MCF 10A (cell line): ENCODE measurements at regions not wholly inside any gene's neighbourhood (a gene's known extent, or its start where the extent isn't known, plus 50 kb on each side); places are given as distances from the start of the nearest gene placed in this dataset.

Experiments
- BruUV-seq: library from RNA; stranded (reverse); fragments of 400-500 nt; replicated peaks from 2 replicates; lab custom pipeline; 2021; lab: Mats Ljungman, UMichigan
- CTCF ChIA-PET: fragments of 300-600 bp; sonication (Branson Sonifier 250); formaldehyde crosslinking; extraction: SDS; loops from one replicate; lab custom pipeline; 2021; ENCODE audit warnings: antibody characterized with exemption, inconsistent platforms; lab: Yijun Ruan, JAX
- POLR2A ChIA-PET: fragments of 300-600, 350-650 bp; sonication (Branson Sonifier 250); formaldehyde crosslinking; extraction: SDS; loops from one replicate; lab custom pipeline; 2020; ENCODE audit warnings: antibody characterized with exemption, inconsistent platforms; lab: Yijun Ruan, JAX
- DNase-seq: peaks from one replicate; pipeline ENCODE4 v3.0.0-alpha.2; 2018; ENCODE audit not compliant: unreplicated experiment
- H3K27ac Mint-ChIP-seq: one replicate; pipeline ENCODE4 v1.8.0; 2022; ENCODE audit warnings: mild to moderate bottlenecking, low read depth, mixed read lengths; ENCODE audit not compliant: unreplicated experiment
- H3K27me3 Mint-ChIP-seq: one replicate; pipeline ENCODE4 v1.8.0; 2022; ENCODE audit warnings: mixed read lengths; ENCODE audit not compliant: insufficient read depth, unreplicated experiment
- H3K36me3 Mint-ChIP-seq: one replicate; pipeline ENCODE4 v1.8.0; 2022; ENCODE audit warnings: mild to moderate bottlenecking, moderate library complexity, mixed read lengths; ENCODE audit not compliant: insufficient read depth, unreplicated experiment
- H3K4me1 Mint-ChIP-seq: one replicate; pipeline ENCODE4 v1.8.0; 2022; ENCODE audit warnings: mixed read lengths; ENCODE audit not compliant: insufficient read depth, unreplicated experiment
- H3K4me3 Mint-ChIP-seq: one replicate; pipeline ENCODE4 v1.8.0; 2022; ENCODE audit warnings: mild to moderate bottlenecking, moderate library complexity, mixed read lengths; ENCODE audit not compliant: unreplicated experiment
- H3K9me3 Mint-ChIP-seq: one replicate; pipeline ENCODE4 v1.8.0; 2022; ENCODE audit warnings: mixed read lengths; ENCODE audit not compliant: unreplicated experiment
- intact Hi-C: fragments of 100-400 bp; cut with micrococcal nuclease; formaldehyde crosslinking; loops from 2 replicates; pipeline ENCODE4 v1.14.1; 2022
- TF ChIP-seq, protein P1 (sequence below): fragments of 200-600 bp; IDR thresholded peaks from one replicate; pipeline ENCODE4 v1.8.0; 2022; ENCODE audit warnings: antibody characterized with exemption, mild to moderate bottlenecking; ENCODE audit not compliant: unreplicated experiment

DNA sequence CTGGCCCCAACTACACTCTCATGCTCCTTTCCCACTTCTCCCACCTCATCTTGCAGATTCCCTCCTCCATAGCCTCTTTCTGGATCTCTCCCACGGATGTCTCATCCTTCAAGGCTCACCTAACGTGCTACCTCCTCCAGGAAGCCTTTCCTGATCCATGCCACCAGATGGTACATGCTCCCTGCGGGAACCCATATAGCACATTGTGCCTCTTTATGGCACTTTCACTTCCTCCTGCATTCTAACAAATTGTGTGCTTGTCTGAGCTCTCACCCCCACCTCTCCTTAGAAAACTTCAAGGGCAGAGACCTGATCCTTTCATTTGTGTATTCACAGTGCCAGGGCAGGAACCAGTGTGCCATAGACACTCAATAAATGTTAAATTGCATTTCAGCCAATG lies 63.0 kb downstream of the HES1 start:
- ChIA-PET CTCF (no interaction called here), POLR2A (no interaction called here)
- Mint-ChIP-seq H3K36me3 (no peaks in the 10 kb centered on the region), H3K4me3 (no peak overlapping the region), H3K4me1 (no peaks in the 10 kb centered on the region), H3K27me3 (peaks cover 18% of the 10 kb centered on the region), H3K27ac (no peak overlapping the region), H3K9me3 (no peaks in the 10 kb centered on the region)
- no TSS peak for BruUV-seq
- no peak for DNase-seq
- intact Hi-C loops = no loop called here
- TF ChIP-seq, protein P1, sequence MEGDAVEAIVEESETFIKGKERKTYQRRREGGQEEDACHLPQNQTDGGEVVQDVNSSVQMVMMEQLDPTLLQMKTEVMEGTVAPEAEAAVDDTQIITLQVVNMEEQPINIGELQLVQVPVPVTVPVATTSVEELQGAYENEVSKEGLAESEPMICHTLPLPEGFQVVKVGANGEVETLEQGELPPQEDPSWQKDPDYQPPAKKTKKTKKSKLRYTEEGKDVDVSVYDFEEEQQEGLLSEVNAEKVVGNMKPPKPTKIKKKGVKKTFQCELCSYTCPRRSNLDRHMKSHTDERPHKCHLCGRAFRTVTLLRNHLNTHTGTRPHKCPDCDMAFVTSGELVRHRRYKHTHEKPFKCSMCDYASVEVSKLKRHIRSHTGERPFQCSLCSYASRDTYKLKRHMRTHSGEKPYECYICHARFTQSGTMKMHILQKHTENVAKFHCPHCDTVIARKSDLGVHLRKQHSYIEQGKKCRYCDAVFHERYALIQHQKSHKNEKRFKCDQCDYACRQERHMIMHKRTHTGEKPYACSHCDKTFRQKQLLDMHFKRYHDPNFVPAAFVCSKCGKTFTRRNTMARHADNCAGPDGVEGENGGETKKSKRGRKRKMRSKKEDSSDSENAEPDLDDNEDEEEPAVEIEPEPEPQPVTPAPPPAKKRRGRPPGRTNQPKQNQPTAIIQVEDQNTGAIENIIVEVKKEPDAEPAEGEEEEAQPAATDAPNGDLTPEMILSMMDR = no peak

DNA sequence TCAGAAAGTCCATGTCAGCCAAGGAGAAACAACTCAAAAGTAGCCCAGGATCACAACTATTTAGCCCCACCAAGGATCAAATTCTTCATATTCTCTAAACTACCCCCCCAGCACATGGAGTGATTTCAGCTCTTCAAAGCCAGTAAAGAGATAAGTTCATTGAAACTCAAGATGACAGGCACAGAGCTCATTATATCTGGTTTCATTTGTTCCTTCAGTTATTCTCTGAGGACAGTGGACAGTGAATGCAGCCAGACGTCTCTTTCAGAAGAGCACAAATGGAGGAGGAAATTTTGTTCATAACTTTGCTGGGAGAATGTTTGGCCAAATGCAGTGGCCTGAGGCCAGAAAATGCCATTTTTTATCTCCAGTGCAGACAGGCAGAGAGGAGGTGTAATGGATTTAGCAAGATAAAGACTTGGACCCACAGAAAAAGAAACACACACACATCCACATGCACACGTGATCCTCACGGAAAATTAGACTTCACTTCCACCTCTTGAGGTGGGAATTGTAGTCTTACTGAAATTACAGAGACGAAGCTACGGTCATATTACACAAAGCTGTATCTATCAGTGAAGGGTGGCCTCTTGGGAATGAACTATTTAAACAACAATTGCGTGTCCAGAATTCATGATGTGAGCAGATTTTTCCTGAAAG lies 64.6 kb downstream of the HES1 start:
- BruUV-seq = no TSS peak
- peaks cover 18% of the 10 kb centered on the region for H3K27me3 Mint-ChIP-seq
- H3K27ac Mint-ChIP-seq = no peak overlapping the region
- TF ChIP-seq, protein P1 = no peak
- H3K4me1 Mint-ChIP-seq = no peaks in the 10 kb centered on the region
- no peak overlapping the region for H3K4me3 Mint-ChIP-seq
- no peaks in the 10 kb centered on the region for H3K36me3 Mint-ChIP-seq
- no peak for DNase-seq
- CTCF ChIA-PET = interaction anchor here (0.7 to 0.8 kb wide), 2 partner anchors 201 to 426 kb away, joined by 3 read pairs; no protein-coding TSS in a partner anchor
- POLR2A ChIA-PET = interaction anchor here (0.8 kb wide), 1 partner anchor 21 kb away, joined by 3 read pairs; no protein-coding TSS in a partner anchor
- no peaks in the 10 kb centered on the region for H3K9me3 Mint-ChIP-seq
- intact Hi-C loops = no loop called here

DNA sequence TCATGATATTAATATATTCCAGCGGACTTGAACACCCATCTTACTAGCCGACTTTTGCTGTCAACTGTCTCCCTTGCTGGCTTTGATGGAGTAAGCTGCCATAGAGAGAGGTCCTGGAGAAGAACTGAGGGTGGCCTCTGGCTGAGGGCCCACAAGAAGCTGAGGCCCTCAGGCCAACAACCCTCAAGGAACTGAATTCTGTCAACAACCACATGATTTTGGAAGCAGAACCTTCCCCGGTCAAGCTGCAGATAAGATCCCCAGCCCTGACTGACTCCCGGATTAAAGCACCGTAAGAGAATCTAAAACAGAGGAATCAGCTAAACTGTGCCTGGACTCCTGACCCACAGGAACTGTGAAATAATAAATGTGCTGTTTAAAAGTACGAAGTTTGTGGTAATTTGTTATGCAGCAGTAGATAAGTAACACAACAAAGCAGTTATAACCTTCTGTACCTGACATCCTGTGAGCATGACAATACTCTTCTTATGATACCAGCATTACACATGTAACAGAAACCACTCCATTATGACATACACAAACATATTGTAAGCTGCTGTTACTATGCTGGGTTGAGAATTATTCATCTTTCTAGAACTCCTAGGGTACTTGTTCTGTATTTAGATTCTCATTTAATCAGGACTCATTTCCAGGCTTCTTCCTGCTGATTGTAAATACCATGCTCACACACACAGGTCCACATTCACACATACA lies 66.2 kb downstream of the HES1 start:
- intact Hi-C loops = no loop called here
- Mint-ChIP-seq H3K4me1 (no peaks in the 10 kb centered on the region), H3K27me3 (peaks cover 18% of the 10 kb centered on the region), H3K27ac (no peak overlapping the region), H3K36me3 (no peaks in the 10 kb centered on the region), H3K9me3 (no peaks in the 10 kb centered on the region), H3K4me3 (no peak overlapping the region)
- ChIA-PET POLR2A (interaction anchor here (0.7 kb wide), 1 partner anchor 8 kb away, joined by 3 read pairs; no protein-coding TSS in a partner anchor), CTCF (no interaction called here)
- no peak for DNase-seq
- no TSS peak for BruUV-seq
- TF ChIP-seq, protein P1 = no peak

DNA sequence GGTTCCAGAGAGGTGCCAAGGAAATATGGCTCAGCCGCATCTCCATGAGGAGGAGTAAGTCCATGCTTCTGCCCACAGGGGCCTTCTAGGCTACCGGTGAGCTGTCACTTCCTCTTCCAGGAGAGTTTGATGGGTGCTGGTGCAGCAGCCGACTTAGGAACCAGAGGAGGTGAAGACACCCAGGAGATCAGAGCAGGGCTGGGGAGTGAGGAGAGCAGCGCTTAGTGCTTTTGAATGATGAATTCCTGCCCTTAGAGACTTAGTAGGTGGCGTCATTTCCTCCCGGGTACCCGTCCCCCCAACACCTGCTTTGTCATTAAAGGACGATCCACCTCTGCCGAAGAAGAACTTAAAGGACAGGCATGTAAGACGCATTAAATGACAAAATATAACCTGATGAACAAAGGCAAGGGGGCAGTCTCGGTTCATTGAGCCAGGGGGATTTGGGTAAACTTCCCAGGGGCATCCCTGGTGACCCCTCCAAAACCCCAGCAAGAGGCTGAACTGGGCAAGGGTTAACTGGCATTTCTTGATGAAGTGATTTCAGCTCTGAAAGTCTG lies 67.6 kb downstream of the HES1 start:
- H3K27ac Mint-ChIP-seq = no peak overlapping the region
- ChIA-PET CTCF (no interaction called here), POLR2A (no interaction called here)
- BruUV-seq = no TSS peak
- H3K36me3 Mint-ChIP-seq = no peaks in the 10 kb centered on the region
- DNase-seq = no peak
- H3K4me3 Mint-ChIP-seq = peak overlapping the region; percentile 51
- H3K9me3 Mint-ChIP-seq = no peaks in the 10 kb centered on the region
- H3K27me3 Mint-ChIP-seq = peaks cover 10% of the 10 kb centered on the region
- TF ChIP-seq, protein P1 = no peak
- intact Hi-C loops = no loop called here
- H3K4me1 Mint-ChIP-seq = no peaks in the 10 kb centered on the region
